Loucy (cell line): ENCODE measurements at regions not wholly inside any gene's neighbourhood (a gene's known extent, or its start where the extent isn't known, plus 50 kb on each side); places are given as distances from the start of the nearest gene placed in this dataset.

Experiments
- EZH2phosphoT487 ChIP-seq: fragments of 200-600 bp; IDR thresholded peaks from 2 replicates; pipeline ENCODE4 v1.6.1; 2018; ENCODE audit warnings: antibody characterized with exemption, mild to moderate bottlenecking, moderate library complexity, borderline replicate concordance
- TF ChIP-seq, protein P1 (sequence below): fragments of 200-600 bp; sonication (generic); conservative IDR thresholded peaks from 2 replicates; pipeline ENCODE4 v1.5.1; 2014; ENCODE audit warnings: mild to moderate bottlenecking, antibody characterized with exemption, low read length

DNA sequence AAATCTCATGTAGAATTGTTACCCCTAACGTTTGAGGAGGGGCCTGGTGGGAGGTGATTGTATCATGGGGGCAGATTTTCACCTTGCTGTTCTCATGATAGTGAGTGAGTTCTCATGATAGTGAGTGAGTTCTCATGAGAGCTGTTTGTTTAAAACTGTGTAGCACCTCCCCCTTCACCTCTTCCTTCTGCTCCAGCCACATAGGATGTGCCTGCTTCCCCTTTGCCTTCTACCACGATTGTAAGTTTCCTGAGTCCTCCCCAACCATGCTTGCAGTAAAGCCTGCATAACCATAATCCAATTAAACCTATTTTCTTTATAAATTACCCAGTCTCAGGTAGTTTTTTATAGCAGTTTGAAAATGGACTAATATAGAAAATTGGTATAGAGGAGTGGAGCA lies 1783.7 kb upstream of the CDH9 start:
- TF ChIP-seq, protein P1, sequence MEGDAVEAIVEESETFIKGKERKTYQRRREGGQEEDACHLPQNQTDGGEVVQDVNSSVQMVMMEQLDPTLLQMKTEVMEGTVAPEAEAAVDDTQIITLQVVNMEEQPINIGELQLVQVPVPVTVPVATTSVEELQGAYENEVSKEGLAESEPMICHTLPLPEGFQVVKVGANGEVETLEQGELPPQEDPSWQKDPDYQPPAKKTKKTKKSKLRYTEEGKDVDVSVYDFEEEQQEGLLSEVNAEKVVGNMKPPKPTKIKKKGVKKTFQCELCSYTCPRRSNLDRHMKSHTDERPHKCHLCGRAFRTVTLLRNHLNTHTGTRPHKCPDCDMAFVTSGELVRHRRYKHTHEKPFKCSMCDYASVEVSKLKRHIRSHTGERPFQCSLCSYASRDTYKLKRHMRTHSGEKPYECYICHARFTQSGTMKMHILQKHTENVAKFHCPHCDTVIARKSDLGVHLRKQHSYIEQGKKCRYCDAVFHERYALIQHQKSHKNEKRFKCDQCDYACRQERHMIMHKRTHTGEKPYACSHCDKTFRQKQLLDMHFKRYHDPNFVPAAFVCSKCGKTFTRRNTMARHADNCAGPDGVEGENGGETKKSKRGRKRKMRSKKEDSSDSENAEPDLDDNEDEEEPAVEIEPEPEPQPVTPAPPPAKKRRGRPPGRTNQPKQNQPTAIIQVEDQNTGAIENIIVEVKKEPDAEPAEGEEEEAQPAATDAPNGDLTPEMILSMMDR: no peak
- no peak for TF ChIP-seq EZH2phosphoT487
